GM19035 (cell line): ENCODE measurements at regions not wholly inside any gene's neighbourhood (a gene's known extent, or its start where the extent isn't known, plus 50 kb on each side); places are given as distances from the start of the nearest gene placed in this dataset.
"Not testable (repeated sequence)": the region's sequence is repeated elsewhere in the genome, so short reads cannot be mapped to it uniquely, and the experiment has no call there.

Source experiments
- ATAC-seq: cut with Tn5 transposase; IDR thresholded peaks from one replicate; pipeline ENCODE4 v1.9.1; 2021; ENCODE audit not compliant: unreplicated experiment

DNA sequence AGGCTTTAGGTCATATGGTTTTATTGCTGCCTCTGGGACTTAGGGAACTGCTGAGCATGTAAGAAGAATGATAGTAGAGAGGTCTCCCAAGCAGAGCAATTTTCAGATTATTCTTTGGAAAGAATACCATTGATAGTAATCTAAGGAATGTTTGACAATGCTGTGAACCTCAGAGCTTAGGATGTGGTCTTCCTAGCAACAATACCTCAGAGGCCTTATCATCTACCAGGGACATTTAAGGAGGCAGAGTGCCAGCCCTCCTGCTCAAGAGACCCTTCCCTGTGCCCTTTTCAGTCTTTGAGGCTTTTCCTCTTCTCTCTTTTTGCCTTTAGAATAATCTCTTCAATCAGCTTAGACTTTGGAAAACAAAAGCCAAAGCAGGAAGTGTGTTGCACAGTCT, 272.1 kb downstream of the OXSM start:
- no peak for ATAC-seq

DNA sequence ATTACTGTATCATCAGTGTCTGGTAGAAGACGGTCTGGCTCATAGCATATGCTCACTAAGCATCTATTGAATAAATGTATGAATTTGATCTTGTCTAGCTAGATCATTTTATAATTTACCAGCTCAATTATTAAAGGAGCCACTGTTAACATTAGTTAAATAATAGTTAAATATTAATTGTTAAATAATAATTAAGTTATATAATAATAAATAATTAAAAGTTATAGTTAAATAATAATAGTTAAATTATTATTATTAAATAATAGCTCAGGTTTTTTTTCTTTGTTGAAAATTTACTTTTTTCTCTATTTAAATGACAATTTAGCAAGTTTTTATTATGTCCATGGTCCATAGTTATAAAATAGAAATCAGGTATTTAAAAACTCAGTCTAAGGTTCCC, 274.4 kb downstream of the OXSM start:
- no peak for ATAC-seq

DNA sequence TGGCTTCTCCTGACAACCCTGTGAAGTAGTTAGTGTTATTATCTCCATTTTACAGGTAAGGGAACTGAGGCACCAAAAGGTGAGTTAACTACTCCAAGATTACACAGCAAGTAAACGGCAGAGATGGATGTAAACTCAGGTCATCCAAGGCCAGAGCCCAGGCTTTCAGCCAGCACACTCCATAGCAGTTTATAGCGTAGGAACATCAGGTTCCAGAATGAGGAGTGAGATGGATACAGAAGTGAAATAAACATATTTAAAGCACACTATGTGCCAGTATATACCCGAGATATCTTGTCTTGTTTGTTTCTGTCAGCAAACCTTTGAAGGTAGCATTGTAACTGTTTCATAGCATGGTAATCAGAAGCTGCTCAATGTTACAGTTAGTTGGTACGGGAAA, 279.0 kb downstream of the OXSM start:
- no peak for ATAC-seq

DNA sequence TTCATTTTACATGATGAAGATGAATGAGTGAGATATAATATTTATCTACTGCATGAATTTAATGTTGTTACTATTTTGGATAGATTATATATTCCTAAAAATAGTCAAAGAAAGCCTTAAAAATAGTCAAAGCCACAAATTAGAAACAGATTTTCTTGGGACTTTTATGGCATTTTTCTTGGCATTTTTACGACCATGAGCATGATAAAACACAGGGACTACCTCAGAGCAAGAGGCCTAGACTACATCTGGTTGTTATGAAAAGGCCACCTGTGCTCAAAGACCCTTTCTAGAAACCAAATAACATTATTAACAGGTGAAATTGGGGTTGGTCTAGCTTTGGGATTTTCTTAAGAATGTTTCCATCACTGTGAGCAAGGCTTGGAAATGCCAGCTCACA, 281.0 kb downstream of the OXSM start:
- no peak for ATAC-seq

DNA sequence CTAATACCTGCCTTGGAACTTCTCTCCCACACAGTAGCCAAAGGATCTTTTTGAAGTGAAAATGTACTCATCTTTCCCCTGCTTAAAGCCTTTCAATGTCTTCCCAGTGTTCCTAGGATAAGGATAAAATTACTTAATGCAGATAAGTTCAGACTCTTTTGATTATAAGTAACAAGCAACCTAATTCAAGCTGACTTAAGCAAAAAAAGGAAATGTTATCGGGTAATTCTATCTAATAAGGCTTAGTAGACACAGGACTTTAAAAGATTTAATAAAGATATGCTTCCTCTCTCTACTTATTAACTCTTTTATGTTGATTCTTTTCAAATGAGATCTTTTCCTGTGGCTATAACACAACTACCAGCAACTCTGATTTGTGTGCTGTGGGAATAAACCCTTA, 284.2 kb downstream of the OXSM start:
- ATAC-seq = no peak

DNA sequence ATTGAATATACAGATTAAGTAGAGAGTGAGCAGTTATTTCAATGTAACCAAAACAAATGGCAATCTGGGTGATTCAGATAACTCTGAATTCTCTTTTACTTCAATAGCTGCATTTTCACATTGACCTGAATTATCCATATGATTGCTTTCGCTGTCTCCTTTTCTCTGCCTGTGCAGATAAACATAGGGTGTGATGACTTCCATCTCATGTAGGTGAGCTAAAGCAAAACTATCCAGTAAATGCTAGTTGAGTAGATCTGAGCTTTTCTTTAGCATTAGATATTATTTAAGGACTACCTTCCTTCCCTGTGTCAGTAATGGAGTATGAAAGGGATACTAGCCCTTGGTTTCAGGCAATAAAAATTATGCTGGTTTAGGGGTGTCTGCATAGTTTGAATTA, 288.6 kb downstream of the OXSM start:
- no peak for ATAC-seq

DNA sequence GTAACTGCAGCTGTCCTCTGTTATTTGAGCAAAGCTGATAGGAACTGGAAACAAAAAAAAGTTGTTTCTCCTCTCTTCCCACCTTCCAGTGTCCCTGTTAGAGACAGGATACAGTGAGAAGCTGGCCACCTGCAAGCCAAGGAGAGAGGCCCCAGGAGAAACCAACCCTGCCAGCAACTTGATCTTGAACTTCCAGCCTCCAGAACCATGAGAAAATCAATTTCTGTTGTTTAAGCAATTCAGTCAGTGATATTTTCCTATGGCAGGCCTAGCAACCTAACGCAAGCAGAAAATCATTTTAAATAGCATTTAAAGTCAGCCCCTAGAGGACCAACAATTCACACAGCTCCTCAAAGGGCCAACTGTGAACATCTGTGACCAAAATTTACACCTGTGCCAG, 291.3 kb downstream of the OXSM start:
- no peak for ATAC-seq

DNA sequence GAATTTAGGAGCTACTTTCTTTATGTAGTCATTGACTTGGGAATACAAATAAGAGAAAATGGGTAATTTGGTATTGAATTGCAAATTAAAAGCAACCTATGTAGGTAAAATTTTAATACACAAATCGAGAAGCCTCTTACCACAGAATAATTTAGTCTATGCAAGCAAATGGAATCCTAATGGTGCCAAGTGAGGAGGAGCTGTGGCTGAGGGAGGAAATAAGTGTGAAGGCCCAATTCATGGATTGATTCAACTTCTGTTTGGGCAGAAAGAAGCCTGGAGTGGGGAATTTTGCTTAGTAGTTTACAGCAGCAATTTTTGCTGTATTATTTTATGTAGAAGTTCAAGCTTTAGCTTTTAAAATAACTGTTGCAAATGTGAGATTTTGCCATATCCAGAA, 291.9 kb downstream of the OXSM start:
- no peak for ATAC-seq

DNA sequence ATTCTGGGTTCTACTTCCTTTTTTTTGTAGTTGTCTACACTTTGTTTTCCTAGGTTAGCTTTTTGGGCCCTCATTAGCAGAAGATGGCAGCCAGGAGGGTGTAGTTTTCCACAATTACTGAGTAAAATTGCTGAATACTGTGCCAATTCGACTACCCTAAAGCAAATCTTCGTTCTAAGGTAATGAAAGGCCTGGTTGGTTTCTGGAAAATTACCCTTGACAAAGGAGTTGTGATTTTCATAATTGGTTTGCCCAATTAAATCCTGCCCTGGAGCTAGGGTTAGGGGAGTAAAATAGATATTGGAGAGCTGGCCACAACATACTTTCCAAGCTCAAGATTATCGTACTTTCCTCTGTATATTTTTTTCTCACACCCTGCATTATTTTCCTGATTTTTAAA, 293.0 kb downstream of the OXSM start:
- no peak for ATAC-seq

DNA sequence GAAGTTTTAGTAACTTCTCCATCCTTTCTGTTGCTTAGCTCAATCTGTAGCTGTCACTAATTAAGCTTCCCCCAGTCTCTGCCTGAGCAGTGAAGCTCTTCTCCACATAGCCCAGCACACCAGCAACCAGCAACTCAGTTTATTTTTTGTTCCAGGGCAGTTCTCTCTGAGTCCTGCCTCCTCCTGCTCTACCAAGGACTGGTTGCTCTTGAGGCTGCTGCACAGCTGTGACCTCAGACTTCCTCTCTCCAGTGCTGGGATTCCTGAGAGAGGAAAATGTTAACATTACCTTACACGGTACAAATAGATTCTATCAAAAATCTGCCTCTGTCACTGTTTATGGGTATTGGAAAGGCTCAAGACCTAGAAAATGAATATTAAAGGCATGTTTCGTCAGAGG, 294.7 kb downstream of the OXSM start:
- ATAC-seq = no peak

DNA sequence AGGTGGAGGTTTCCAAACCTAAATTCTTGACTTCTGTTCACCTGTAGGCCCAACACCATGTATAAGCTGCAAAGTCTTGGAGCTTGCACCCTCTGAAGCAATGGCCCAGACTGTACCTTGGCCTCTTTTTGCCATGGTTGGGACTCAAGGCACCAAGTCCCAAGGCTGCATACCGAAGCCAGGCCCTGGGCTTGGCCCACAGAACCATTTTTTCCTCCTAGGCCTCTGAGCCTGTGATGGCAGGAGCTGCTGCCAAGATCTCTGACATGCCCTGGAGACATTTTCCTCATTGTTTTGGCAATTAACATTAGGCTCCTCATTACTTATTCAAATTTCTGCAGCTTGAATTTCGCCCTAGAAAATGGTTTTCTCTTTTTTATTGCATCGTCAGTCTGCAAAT, 297.9 kb downstream of the OXSM start:
- ATAC-seq = no peak

DNA sequence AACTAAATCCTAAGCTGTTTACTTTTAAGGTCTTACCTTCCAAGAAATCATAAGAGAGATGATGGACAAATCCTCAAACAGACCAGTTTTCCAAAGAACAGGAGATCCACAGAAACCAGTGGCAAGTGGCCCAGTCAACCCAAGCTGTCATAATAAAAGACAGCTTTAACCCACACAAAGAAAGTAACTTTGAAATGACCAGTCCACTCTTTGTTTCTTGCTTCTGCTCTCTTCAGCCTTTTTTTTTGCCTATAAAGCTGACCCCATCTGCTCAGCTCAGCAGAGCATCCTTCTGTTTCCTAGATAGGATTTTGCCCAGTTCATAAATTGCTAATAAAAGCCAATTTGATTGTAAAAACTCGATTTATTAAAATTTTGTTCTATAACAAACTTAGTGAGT, 299.4 kb downstream of the OXSM start:
- no peak for ATAC-seq

DNA sequence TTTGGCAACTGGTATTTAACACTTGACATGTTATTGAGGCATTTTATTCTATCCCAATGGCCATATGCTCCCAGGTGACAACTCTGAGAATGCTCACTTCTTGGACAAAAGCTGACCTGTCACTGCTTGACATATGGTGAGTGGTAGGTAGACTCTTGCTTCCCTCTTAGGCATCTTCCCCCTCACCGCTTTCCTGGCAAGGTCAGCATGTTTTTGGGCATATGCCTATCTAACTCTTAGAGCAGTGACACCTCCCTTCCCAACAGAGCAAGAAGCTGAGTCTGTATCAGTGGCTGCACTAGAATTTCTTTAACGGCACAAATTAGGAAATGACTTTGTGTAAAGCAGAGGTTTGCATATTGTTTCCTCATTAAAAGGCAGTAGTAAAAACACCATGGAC, 300.7 kb downstream of the OXSM start:
- ATAC-seq = no peak

DNA sequence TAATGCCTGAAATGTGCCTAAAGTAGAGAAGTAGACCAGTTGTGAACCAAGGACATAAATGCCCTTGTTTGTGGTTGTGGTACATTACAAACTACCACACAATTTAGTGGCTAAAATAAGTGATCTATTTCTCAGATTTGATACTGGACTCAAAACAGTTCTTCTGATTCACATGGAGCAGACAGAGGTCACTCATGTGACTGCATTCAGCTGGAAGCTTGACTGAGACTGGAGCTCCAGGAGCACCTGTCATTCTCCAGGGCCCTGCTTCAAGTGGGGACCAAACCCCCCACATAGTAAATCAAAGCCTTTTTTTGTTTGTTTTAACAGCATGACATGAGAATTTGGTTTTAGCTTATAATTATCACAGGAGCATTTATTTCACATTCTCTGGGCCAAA, 301.2 kb downstream of the OXSM start:
- ATAC-seq = no peak

DNA sequence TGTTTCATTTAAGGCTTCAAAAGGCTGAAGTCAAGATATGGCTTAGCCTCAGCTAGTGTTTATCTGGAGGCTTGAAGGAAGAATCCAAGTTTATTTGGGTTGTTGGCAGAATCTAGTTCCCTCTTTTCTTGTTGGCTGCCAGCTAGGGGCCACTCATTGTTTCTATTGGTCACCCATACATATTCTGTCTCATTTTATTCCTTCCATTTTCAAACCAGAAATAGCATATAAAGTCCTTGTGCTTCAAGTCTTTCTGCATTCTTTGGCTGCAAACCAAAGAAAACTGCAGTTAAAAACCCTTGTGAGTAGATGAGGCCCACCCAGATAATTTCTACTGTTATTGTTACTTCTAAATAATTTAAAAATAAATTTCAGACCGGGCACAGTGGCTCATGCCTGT, 301.7 kb downstream of the OXSM start:
- no peak for ATAC-seq

DNA sequence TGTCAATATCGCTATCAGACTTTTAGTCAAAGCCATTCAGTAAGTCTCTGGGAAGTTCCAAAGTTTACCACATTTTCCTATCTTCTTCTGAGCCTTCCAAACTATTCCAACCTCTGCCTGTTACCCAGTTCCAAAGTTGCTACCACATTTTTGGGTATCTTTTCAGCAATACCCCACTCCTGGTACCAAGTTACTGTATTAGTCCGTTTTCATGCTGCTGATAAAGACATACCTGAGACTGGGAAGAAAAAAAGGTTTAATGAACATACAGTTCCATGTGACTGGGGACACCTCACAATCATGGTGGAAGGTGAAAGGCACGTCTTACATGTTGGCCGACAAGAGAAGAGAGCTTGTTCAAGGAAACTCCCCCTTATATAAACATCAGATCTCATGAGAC, 307.2 kb downstream of the OXSM start:
- not testable (repeated sequence) for ATAC-seq

DNA sequence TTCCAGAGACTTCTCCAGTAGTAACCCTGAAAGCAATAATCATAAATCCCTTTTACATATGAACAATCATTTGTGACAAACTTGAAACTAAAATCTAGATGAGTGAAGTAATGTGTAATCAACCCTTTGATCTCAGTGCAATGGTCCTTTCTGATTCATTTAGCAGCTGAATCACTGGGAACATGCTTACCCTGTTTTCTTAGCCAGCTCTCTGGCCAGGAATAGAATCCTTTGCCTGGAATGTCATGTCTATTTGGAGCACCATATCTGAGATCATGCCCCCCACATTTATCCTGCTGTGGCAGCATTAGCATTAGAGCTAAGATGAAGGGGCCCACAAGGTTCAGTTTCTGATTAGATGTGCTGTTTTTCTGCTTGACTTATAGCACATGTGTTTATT, 309.8 kb downstream of the OXSM start:
- ATAC-seq = no peak

DNA sequence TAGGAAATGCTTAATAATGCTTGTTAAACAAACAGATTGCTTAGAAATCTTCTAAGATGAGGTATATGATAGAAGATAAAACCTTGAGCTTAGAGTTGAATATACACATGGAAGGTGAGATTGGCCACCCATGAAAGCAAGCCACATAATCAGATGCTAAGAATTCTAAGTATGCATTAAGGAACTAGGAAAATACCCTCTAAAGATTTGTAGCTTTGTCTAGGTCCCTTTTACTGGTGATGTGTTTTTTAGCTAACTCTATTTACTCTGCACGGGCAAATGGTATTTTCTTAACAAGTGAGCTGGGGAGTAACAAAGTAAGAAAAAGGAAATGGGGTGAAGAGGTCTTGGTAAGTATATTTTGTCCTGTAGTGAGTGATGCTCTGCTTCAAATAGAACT, 310.3 kb downstream of the OXSM start:
- ATAC-seq = no peak

DNA sequence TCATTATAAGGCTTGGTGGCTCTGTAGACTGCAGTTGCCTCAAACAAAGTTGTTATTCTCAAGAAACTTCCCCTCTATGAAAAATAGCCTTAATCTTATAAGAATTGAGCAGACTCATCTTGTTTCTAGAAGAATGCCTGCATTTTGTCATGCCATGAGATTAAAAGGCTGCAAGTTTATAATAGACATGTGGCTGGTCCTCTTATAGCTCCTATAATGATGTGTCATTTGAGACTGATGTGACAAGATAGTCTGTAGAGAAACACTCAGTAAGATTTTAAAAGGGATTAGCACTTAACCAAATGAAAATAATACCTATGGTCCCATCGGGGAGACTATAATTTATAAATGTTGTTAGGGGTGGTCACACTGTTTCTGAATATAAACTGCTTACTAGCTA, 312.5 kb downstream of the OXSM start:
- no peak for ATAC-seq

DNA sequence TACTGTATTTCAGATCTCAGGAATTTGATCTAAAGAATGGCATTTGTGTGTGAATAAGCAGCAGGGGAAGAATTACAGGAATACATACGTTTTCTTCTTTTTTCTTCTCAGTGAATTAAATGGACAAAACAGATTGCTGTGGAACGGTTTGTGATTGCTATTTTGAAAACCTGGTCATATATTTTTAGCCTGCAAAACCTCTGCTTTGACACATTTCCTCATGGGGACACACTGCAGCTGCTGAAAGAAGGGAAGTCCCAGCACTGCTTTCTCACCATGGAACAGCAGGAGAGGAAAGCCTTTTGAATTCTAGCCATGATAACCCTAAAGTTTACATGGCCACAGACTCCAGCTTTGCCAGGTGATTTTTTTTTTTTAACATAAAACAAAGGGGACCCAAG, 315.0 kb downstream of the OXSM start:
- no peak for ATAC-seq

DNA sequence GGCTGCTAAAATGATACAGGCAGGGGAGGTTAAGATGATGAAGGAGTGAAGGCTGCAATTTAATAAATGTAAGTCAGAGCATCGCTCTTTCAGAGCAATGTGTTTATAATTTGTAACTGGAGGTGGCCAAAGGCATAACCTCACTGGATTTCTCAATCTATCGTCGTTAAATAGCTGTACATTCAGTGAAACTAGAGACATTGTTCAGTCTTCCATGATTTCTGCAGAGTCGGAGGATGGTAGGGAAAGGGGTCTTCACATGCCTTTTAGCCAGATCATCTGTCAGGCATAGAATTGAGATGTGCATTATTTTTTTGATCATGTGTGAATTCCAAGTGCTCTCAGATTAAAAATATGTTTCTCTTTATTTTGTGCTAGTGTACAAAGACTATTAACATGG, 315.4 kb downstream of the OXSM start:
- no peak for ATAC-seq

DNA sequence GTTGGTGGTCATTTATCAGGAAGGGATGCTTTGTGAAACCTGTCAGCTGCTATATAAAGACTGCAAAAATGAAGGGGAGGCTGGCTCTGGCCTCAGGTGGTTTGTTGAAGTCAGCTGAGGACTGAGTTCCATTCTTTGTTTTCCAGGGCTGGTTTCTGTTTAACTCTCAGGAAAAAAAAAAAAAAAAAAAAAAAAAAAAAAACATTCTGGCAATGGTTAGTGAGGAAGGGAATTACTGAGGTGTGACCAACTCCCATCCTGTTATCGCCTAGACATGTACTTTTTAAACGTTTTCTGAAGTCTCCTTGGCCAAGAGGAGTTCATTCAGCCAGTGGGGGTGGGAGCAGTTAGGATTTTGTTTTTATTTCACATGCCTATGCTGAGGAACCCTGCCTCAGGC, 316.3 kb downstream of the OXSM start:
- ATAC-seq = no peak

DNA sequence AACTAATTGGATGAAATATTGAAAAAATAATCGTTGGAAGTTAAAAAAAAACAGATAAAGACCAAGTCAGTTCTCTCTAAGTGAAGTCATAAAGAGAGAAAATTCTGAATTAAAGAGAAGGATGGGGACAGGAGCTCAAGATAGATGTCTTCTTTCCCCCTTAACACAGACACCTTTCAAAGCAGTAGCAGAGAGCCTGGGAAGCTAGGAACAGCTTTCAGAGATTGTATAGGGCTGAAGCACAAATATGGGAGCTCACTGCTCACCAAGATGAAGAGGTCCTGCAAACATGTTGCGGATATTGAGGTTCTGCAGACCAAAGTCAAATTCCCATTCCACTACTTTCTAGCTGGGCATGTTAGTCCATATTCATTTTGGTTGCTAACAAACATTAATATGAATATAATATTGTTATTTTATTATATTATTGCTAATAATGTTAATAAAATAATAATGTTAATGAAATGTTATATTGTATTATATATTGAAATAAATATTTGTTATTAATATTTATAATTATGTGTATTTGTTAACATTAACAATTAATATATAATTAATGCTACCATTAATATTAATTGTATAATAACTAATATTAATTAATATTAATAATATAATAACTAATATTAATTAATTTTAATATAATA, 319.1 kb downstream of the OXSM start:
- ATAC-seq = no peak

DNA sequence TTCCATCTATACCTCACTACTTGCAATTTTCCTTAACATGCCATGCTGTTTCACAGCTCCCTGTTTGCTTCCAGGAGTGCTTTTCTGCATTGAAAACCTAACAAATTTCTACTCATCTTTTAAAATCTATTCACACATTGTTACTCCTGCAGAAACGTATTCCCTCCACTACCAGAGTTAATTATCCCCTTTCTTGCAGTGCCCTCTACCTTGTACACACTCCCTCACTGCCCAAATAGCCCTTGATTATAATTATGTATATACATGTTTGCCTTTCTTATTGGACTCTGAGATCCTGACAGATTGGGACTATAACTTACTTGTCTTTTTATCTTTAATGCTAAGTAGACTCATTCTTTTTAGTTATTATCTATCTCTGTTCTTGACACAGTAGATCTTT, 325.0 kb downstream of the OXSM start:
- no peak for ATAC-seq
